RPMI8226 (cell line): ENCODE measurements at regions not wholly inside any gene's neighbourhood (a gene's known extent, or its start where the extent isn't known, plus 50 kb on each side); places are given as distances from the start of the nearest gene placed in this dataset.
"Not testable (repeated sequence)": the region's sequence is repeated elsewhere in the genome, so short reads cannot be mapped to it uniquely, and the experiment has no call there.

ENCODE experiments used
- DNase-seq: peaks from one replicate; pipeline ENCODE4 v3.0.0-alpha.2; 2015

DNA sequence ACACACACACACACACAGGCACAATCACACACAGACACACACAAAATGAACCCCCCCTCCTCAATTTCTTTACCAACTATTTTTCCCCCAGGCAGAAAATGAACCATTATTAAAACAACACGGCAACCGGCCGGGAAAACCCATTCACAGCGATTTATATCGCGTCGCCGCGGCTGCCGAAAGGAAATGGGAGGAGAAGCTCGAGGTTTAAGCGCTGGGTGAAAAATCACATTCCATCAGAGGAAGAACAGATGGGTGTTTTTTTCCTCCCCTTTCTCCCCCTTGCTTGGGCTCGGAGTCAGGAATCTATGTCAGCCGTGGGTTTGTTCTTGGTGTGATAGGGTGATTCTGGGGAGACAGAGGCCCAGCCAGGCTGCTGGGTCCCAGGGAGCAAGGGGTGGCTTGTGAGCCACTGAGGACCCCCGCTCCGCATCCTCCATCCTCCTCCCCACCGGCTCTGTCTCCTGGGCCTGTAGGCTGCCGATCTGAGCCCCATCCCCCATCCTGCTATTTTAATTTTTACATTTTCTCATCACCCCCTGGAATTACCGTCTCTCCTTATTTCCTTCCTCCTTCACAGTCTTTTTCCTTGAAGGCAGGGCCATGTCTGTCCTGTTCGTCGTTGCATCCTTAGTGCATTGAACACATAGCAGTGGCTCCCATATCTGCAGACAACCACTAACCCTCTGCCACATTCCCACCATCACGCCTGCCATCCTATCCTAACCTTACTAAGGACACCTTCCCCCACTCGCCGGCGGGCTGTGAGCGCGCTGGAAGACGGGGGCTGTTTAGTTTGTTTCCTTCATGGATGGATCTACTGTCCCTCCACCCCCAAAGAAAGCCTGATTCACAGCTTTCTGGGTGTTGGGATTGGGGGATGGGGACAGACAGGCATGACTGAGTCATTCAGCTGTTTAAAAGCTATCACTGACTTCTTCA, 137.7 kb downstream of the CRLF3 start:
- DNase-seq: not testable (repeated sequence)

GRCh38 chr17:30682280-30682679, 142.2 kb downstream of the CRLF3 start:
- DNase-seq: not testable (repeated sequence)

DNA sequence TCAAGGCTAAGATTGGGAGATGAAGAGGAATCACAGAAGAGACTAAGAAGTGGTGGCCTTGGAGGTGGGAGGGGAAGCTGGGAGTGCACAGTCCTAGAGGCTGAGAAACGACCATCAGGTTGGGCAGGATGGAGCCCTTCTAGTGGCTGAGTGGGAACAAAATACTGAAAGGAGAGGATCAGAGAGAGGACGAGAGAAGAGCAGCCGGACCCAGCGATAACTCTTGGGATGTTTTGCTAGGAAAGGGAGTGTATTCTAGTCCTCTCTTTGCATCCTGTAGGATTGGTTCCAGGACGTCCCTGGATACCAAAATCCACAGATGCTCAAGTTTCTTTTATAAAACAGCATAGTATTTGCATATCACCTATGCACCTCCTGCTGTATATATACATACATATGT, 143.8 kb downstream of the CRLF3 start:
- not testable (repeated sequence) for DNase-seq

GRCh38 chr17:30677550-30678249, 146.8 kb downstream of the CRLF3 start:
- no peak for DNase-seq

- DNase-seq: not testable (repeated sequence)
These were observed 148.6 kb downstream of the CRLF3 start for GRCh38 chr17:30675777-30676492.

DNA sequence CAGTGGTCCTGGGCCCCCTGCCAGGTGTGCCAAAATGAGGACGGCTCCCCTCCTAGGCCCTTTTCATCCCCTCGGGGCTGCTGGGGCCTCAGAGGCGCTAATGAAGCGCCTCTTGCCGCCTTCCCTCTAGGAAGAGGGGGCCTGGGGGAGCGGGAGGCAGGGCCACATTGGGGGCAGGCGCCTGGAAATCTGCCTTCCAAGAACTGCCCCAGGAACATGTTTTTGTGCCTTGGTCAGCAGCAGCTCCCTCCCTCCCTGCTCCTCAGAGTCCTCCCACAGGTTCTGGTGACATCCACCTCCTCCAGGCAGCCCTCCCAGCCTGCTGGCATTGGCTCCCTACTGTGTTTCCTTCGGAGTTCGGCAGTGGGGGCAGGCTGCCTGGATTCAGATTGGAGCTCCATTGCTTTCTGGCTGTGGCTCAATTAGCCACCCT, 155.3 kb downstream of the CRLF3 start:
- not testable (repeated sequence) for DNase-seq

GRCh38 chr17:30668360-30669181, 155.9 kb downstream of the CRLF3 start:
- not testable (repeated sequence) for DNase-seq

- not testable (repeated sequence) for DNase-seq
These were observed 156.7 kb downstream of the CRLF3 start for GRCh38 chr17:30667657-30668359.

DNA sequence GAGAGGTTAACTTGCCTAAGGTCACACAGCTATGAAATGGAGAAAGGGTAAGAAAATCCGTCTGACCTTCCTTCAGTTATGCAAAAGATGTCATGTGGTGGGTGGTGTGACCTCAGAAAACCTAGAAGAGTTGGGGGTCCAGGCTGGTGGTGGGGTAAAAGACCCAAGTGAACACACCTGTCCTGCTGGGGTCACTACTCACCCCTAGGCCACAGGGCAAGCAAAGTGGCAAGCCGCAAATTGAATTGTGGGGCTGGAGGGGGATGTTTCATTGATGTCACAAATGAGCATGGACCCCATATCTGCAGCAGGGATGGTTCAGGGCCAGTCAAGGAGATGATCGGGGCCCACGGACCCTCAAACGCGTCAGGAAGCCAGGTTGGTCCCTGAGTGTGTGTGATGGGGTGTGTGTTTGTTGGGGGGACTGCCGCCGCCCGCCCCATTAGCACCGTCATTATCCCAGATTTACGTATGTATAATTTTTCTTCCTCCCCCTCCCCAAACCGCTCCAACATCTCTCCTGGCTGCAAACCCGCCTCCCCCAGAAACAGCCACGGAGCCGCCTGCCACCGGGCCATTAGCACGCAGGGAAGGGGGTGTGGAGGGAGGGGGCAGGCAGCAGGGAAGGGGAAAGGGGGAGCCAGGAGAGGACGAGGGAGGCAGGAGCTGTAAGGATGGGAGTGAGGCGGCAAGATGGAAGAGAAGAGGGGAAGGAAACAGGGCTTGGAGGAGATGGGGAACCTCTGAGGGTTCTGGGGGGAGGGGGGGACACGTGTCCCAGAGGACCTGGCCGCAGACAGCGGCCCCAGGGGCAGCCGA, 157.4 kb downstream of the CRLF3 start:
- not testable (repeated sequence) for DNase-seq

DNA sequence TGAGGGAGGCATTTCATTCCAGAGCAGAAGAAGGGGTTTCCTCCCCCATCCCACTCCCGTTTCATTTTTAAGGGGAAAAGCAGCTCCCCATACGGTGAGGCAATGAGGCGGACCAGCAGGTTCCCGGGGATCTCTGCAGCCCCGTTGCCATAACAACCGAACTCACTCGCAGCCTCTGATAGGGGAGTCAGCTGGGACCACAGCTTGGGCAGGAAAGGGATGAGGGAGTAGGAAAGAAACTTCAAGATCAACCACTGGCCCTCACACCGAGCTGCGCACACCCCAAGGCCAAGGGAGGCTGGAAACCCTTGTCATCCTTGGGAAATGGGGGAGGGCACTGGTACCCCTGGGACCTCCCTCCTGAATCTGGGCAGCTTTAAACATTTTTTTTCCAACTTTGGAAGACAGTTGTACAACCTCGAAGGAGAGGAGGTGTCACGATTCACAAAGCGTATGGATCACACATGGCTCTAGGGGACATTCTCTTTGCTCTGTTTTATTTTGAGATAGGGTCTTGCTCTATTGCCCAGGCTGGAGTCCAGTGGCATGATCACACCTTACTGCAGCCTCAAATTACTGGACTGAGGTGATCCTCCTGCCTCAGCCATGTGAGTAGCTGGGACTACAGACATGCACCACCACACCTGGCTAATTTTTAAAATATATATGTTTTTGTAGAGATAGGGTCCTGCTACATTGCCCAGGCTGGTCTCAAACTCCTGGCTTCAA, 160.6 kb downstream of the CRLF3 start:
- DNase-seq: not testable (repeated sequence)

- DNase-seq: not testable (repeated sequence)
These were observed 167.3 kb downstream of the CRLF3 start for GRCh38 chr17:30657148-30657547.

DNA sequence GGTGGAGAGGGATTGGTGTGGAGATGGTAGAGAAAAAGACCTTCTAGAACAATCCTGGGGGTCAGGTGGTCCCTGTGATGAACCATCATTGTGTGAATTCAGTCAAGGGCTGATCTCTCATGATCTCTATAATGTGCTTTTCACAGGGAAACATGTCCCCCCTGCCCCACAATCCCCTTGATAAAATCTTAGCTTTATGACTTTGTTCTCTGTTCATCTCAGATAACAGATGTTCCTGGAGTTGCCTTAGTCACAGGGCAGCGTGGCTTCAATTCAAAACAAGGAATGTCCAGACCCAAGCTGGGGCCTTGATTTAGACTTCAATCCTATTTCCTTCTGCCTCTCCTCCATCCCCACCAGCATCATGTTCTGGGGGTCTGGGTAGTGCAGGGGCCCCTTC, 171.5 kb downstream of the CRLF3 start:
- not testable (repeated sequence) for DNase-seq

DNA sequence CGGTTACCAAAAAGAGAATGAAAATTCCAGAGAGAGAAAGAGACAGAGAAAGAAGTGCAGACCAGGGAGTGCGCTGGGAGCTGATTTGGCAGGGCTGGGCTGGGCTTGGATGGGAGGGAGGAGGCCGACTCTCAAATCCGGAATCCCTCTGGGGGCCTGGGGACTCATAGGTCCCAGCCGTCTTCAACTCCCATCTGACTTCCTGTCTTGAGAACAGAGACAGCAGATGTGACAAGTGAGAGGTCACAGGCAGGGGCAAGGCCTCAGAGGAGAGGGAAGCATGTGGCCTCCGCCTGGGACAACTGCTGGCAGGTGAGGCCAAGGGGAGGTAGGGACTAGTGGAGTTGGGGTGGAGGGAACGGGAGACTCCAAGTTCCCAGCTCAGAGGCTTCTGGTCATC, 172.9 kb downstream of the GOSR1 start:
- DNase-seq: not testable (repeated sequence)

DNA sequence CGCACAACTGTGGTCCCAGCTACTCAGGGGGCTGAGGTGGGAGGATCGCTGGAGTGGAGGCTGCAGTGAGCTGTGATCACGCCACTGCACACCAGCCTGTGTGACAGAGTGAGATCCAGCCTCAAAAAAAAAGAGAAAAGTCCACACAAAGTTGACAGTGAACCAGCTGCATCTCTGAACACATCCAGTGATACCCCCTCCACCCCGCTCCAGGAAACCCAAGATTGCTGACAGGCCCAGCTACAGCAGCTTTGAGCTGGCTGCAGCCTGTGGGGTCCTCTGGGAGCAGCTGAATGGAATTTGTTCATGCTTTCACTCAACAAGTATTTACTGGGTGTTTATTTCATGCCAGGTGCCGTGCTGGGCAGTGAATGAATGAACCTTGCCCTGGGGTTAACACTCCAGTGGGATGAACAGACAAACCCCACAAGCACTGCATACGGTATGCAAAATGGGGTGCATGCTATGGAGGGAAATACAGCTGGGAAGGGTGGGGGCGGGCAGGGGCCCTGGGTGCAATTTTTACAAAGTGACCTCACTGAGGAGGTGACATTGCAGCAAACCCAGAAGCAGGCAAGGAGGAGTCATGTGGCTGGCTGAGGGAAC, 170.9 kb downstream of the GOSR1 start:
- not testable (repeated sequence) for DNase-seq

- peak; percentile 4 for DNase-seq
These were observed 168.7 kb downstream of the GOSR1 start for GRCh38 chr17:30645875-30646274.

DNA sequence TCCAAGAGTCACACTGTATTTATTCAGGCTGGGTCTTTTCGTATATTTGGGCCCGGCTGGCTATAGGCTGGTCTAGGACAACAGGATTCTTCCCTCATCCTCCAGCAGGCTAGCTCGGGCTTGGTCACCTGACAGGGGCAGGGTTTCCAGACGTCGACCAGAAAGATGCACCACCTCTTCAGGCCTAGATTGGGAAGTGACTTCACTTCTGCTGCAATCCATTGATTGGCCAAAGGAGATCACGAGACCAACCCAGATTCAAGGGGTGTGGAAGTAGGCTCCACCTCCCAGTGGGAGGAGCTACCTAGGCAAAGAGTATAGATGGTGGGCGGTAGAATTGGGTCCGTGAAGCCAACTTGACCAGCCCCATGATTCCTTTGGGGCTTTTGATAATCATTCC, 167.5 kb downstream of the GOSR1 start:
- DNase-seq: not testable (repeated sequence)

GRCh38 chr17:30644287-30644686, 167.1 kb downstream of the GOSR1 start:
- DNase-seq: not testable (repeated sequence)

DNA sequence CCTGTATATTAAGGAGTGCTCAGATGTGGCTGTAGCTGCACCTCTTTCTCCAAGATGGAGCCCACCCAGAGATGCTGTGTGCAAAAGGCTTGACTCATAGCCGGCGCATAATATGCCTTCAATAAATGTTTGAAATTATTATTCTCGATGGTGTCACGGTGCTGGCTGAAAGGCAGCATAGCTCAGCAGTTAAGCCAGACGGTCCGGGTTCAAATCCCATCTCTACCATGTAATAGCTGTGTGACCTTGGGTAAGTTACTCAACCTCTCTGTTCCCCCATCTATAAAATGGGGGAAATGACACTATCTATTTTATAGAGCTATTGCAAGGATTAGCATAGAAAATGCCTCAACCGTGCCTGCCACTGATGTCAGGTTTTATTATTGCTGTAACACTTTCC, 164.2 kb downstream of the GOSR1 start:
- DNase-seq: not testable (repeated sequence)

DNA sequence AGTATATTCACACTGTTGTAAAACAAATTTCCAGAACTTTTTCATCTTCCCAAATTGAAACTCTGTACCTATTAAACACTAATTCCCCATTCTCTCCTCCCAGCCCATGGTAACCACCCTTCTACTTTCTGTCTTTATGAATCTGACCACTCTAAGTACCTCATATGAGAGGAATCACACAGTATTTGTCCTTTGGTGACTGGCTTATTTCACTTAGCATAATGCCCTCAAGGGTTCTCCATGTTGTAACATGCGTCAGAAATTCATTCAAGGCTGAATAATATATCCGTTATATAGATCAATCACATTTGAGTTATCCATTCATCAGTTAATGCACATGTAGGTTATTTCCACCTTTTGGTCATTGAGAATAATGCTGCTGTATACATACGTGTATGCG, 162.2 kb downstream of the GOSR1 start:
- not testable (repeated sequence) for DNase-seq
